BE2C (cell line): ENCODE measurements at regions not wholly inside any gene's neighbourhood (a gene's known extent, or its start where the extent isn't known, plus 50 kb on each side); places are given as distances from the start of the nearest gene placed in this dataset.
"Not testable (repeated sequence)": the region's sequence is repeated elsewhere in the genome, so short reads cannot be mapped to it uniquely, and the experiment has no call there.

Experiments used
- DNase-seq: peaks from one replicate; pipeline ENCODE4 v3.0.0-alpha.2; 2020
- H3K27me3 ChIP-seq: fragments of 250-450 bp; sonication (Bioruptor Pico); 2 replicates; pipeline ENCODE4 v1.5.1; 2020; ENCODE audit warnings: mild to moderate bottlenecking
- H3K36me3 ChIP-seq: fragments of 250-450 bp; sonication (Bioruptor Pico); 2 replicates; pipeline ENCODE4 v1.5.1; 2020; ENCODE audit warnings: mild to moderate bottlenecking
- H3K4me1 ChIP-seq: fragments of 250-450 bp; sonication (Bioruptor Pico); 2 replicates; pipeline ENCODE4 v1.5.1; 2020
- H3K4me3 ChIP-seq: 2 replicates; pipeline ENCODE4 v1.5.1; 2011; ENCODE audit warnings: low read depth, low read length
- H3K9me3 ChIP-seq: fragments of 250-450 bp; sonication (Bioruptor Pico); 2 replicates; pipeline ENCODE4 v1.5.1; 2020
- TF ChIP-seq, protein P1 (sequence below): IDR thresholded peaks from 2 replicates; pipeline ENCODE4 v1.5.1; 2012; ENCODE audit warnings: mild to moderate bottlenecking, low read depth, low read length

DNA sequence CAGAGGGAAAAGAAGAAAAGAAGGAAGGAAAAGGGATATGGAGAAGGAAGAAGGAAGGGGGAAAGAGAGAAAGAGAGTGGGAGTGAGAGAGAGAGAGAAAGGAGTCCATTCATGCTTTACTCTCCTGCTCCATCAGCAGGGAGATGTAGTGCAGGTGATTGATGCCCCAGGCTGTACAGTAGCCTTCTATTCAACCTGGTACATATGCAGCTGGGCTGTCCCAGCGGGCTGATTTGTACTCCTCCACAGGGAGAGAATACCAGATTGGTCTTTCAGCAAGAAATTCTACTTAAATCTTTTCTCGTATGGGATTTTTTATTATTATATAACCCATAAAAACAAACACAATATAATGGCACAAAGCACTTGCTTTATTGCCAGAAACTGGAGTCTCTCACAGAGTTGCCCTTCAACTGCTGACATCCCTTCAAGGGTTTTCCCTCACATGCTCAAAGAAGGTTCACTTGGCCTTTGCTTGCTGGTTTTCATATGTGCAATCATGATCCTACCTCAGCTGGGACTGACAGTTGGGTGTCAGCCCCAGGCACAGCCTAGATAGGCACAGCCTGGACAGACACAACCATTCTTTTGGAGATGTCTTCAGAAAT, 380.1 kb upstream of the RIOK2 start:
- Histone ChIP-seq H3K4me1 (no peaks in the 10 kb centered on the region), H3K4me3 (no peak overlapping the region), H3K9me3 (peaks cover 4% of the 10 kb centered on the region; the same call in 1 of the 2 replicates), H3K36me3 (no peaks in the 10 kb centered on the region), H3K27me3 (no peaks in the 10 kb centered on the region)
- DNase-seq, result no peak
- TF ChIP-seq, protein P1, sequence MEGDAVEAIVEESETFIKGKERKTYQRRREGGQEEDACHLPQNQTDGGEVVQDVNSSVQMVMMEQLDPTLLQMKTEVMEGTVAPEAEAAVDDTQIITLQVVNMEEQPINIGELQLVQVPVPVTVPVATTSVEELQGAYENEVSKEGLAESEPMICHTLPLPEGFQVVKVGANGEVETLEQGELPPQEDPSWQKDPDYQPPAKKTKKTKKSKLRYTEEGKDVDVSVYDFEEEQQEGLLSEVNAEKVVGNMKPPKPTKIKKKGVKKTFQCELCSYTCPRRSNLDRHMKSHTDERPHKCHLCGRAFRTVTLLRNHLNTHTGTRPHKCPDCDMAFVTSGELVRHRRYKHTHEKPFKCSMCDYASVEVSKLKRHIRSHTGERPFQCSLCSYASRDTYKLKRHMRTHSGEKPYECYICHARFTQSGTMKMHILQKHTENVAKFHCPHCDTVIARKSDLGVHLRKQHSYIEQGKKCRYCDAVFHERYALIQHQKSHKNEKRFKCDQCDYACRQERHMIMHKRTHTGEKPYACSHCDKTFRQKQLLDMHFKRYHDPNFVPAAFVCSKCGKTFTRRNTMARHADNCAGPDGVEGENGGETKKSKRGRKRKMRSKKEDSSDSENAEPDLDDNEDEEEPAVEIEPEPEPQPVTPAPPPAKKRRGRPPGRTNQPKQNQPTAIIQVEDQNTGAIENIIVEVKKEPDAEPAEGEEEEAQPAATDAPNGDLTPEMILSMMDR, result no peak

DNA sequence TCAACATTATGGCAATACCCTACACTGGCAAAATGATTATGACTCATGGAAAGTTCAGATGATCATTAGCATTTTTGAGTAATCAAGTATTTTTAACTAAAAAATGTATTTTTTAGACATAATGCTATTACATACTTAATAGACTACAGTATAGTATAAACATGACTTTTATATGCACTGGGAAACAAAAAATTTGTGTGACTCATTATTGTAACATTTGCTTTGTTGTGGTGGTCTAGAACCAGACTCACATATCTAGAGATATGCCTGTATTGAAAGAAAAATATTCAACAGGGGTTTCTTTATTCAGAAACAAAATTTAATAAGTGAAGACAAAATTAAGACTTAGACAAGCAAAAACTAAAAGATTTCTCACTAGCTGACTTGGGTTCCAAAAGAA, 385.3 kb upstream of the RIOK2 start:
- Histone ChIP-seq H3K36me3 (no peaks in the 10 kb centered on the region), H3K4me1 (no peaks in the 10 kb centered on the region), H3K9me3 (peaks cover 7% of the 10 kb centered on the region; the same call in 1 of the 2 replicates), H3K4me3 (no peak overlapping the region), H3K27me3 (no peaks in the 10 kb centered on the region)
- DNase-seq, result no peak
- TF ChIP-seq, protein P1, result no peak

DNA sequence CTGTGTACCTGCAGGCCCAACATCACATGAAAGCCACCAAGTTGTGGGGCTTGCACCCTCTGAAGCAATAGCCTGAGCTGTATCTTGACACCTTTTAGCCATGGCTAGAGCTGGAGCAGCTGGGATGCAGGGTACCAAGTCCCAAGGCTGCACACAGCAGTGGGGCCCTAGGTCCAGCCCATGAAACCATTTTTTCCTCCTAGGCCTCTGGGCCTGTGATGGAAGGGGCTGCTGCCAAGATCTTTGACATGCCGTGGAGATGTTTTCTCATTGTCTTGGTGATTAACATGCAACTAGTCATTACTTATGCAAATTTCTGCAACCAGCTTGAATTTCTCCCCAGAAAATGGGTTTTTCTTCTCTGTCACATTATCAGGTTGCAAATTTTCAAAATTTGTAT, 387.2 kb upstream of the RIOK2 start:
- DNase-seq, result no peak

DNA sequence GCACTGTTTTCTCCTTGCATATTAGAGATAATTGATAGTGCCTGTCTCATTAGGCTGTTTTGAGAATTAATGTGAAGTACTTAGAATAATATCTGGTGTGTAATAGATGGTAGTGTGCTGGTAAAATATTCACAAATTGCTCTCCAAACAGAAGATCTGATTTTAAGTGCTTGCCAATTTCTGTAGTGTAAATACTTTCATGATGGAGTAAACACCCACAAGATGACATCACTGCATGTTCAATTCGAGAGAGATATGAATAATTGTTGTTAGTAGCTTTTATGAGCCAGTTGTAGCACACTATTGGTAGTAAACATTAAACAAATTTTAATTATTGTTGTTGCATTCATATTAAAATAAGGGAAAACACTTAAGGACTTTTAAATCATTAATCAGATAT, 392.3 kb upstream of the RIOK2 start:
- no peak for DNase-seq
- Histone ChIP-seq H3K4me1 (no peaks in the 10 kb centered on the region), H3K4me3 (no peak overlapping the region), H3K27me3 (no peaks in the 10 kb centered on the region), H3K36me3 (no peaks in the 10 kb centered on the region), H3K9me3 (no peaks in the 10 kb centered on the region)
- TF ChIP-seq, protein P1, result no peak

More for the DNA sequence above, 387.2 kb upstream of the RIOK2 start:
- TF ChIP-seq, protein P1, result no peak
- H3K27me3 ChIP-seq, result no peaks in the 10 kb centered on the region
- no peaks in the 10 kb centered on the region for H3K36me3 ChIP-seq
- H3K4me3 ChIP-seq, result no peak overlapping the region
- peaks cover 7% of the 10 kb centered on the region; the same call in 1 of the 2 replicates for H3K9me3 ChIP-seq
- H3K4me1 ChIP-seq, result no peaks in the 10 kb centered on the region

DNA sequence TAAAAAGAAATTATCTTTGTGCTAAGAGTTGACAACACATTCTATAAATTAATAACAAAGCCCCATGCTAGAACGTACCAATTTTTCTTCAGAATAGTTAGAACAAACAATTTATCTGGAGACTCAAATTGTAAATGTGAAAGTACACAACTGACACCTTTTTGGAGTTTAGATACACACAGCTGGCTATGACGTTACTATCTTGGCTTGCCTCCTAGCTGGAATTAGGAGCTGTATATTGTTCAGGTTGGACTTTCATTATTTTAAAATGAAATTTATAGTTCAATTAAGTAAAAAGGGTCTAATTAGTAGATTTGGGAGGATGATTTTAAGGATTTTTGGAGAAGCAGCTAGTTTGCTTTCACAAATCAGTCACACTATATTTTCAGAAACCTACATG, 393.9 kb upstream of the RIOK2 start:
- TF ChIP-seq, protein P1, result no peak
- H3K27me3 ChIP-seq, result no peaks in the 10 kb centered on the region; the same call in 1 of the 2 replicates
- no peak overlapping the region for H3K4me3 ChIP-seq
- no peaks in the 10 kb centered on the region for H3K9me3 ChIP-seq
- no peak for DNase-seq
- no peaks in the 10 kb centered on the region for H3K36me3 ChIP-seq
- H3K4me1 ChIP-seq, result no peaks in the 10 kb centered on the region

DNA sequence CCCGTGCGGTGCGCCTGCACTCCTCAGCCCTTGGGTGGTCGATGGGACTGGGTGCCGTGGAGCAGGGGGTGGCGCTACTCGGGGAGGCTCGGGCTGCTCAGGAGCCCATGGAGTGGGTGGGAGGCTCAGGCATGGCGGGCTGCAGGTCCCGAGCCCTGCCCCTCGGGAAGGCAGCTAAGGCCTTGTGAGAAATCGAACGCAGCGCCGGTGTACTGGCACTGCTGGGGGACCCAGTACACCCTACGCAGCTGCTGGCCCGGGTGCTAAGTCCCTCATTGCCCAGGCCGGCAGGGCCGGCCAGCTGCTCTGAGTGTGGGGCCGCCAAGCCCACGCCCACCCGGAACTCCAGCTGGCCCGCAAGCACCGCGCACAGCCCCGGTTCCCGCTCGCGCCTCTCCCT, 396.9 kb upstream of the RIOK2 start:
- not testable (repeated sequence) for H3K4me3 ChIP-seq, H3K4me1 ChIP-seq, DNase-seq, H3K27me3 ChIP-seq, H3K36me3 ChIP-seq, H3K9me3 ChIP-seq
